SK-N-SH (cell line): ENCODE measurements at regions not wholly inside any gene's neighbourhood (a gene's known extent, or its start where the extent isn't known, plus 50 kb on each side); places are given as distances from the start of the nearest gene placed in this dataset.

Experiments used
- CTCF ChIA-PET: fragments of 300-600, 350-600 bp; formaldehyde crosslinking; extraction: SDS; loops from one replicate; lab custom pipeline; 2021; lab: Yijun Ruan, JAX
- POLR2A ChIA-PET: fragments of 350-600 bp; sonication (Branson Sonifier 250); formaldehyde crosslinking; extraction: SDS; loops from one replicate; lab custom pipeline; 2020; ENCODE audit warnings: antibody characterized with exemption, inconsistent platforms; lab: Yijun Ruan, JAX
- DNase-seq: peaks from one replicate; pipeline ENCODE4 v3.0.0; 2012
- H2AFZ ChIP-seq: fragments of 200-600 bp; sonication (generic); 2 replicates; pipeline ENCODE4 v1.8.1; 2016; ENCODE audit warnings: antibody characterized with exemption, mild to moderate bottlenecking, low read depth
- H3F3A ChIP-seq: fragments of 200-600 bp; sonication (generic); replicated peaks from 2 replicates; pipeline ENCODE3; 2016; ENCODE audit warnings: antibody characterized with exemption, mild to moderate bottlenecking; ENCODE audit not compliant: insufficient read depth
- H3K27ac ChIP-seq, 2 experiments: fragments of 200-500 bp in 1 of 2; fragments of 200-600 bp in 1 of 2; sonication (Bioruptor generic) in 1 of 2; sonication (generic), shearing (Covaris generic) in 1 of 2; 2 replicates each; pipeline versions ENCODE4 v1.5.1 to v1.6.1; 2014 to 2016; ENCODE audit warnings: low read depth in 2 of 2, inconsistent platforms in 1 of 2, low read length in 1 of 2, mild to moderate bottlenecking in 1 of 2, mixed read lengths in 1 of 2
- H3K27me3 ChIP-seq: fragments of 200-600 bp; sonication (generic), shearing (Covaris generic); 2 replicates; pipeline ENCODE4 v1.6.1; 2016; ENCODE audit warnings: mixed run types; ENCODE audit not compliant: insufficient read depth
- H3K36me3 ChIP-seq, 2 experiments: fragments of 200-500 bp in 1 of 2; fragments of 200-600 bp in 1 of 2; sonication (Bioruptor generic) in 1 of 2; sonication (generic) in 1 of 2; replicated peaks in 1 of 2; 2 replicates each; pipeline versions ENCODE3 to v1.5.1; 2014 to 2016; ENCODE audit warnings: low read length in 1 of 2, mild to moderate bottlenecking in 1 of 2; ENCODE audit not compliant: insufficient read depth in 2 of 2, control insufficient read depth in 1 of 2
- H3K4me1 ChIP-seq, 2 experiments: fragments of 200-500 bp in 1 of 2; fragments of 200-600 bp in 1 of 2; sonication (Bioruptor generic) in 1 of 2; sonication (generic), shearing (Covaris generic) in 1 of 2; 2 replicates each; pipeline versions ENCODE4 v1.5.1 to v1.6.1; 2014 to 2016; ENCODE audit warnings: low read depth in 1 of 2, low read length in 1 of 2, mixed run types in 1 of 2; ENCODE audit not compliant: insufficient read depth in 2 of 2, control insufficient read depth in 1 of 2
- H3K4me2 ChIP-seq: fragments of 200-600 bp; sonication (generic), shearing (Covaris generic); 2 replicates; pipeline ENCODE4 v1.6.1; 2017; ENCODE audit warnings: mixed run types
- H3K4me3 ChIP-seq, 2 experiments: fragments of 200-500 bp in 1 of 2; fragments of 200-600 bp in 1 of 2; sonication (Bioruptor generic) in 1 of 2; sonication (generic), shearing (Covaris generic) in 1 of 2; 2 replicates each; pipeline versions ENCODE4 v1.5.1 to v1.8.1; 2014 to 2016; ENCODE audit warnings: low read depth in 2 of 2, inconsistent platforms in 1 of 2, low read length in 1 of 2, mild to moderate bottlenecking in 1 of 2, mixed read lengths in 1 of 2, moderate library complexity in 1 of 2
- H3K79me2 ChIP-seq: fragments of 200-600 bp; sonication (generic); 2 replicates; pipeline ENCODE4 v1.8.1; 2017; ENCODE audit warnings: mild to moderate bottlenecking; ENCODE audit not compliant: insufficient read depth
- H3K9ac ChIP-seq: fragments of 200-600 bp; sonication (generic); 2 replicates; pipeline ENCODE4 v1.6.1; 2017; ENCODE audit warnings: mixed run types
- H3K9me2 ChIP-seq: fragments of 200-600 bp; sonication (generic); 2 replicates; pipeline ENCODE4 v1.6.1; 2017; ENCODE audit warnings: mixed run types
- H3K9me3 ChIP-seq: fragments of 200-600 bp; sonication (generic); 2 replicates; pipeline ENCODE4 v1.6.1; 2017; ENCODE audit warnings: mixed run types, mild to moderate bottlenecking, moderate library complexity
- H4K20me1 ChIP-seq: fragments of 200-600 bp; sonication (generic); 2 replicates; pipeline ENCODE4 v1.6.1; 2017; ENCODE audit warnings: mild to moderate bottlenecking, mixed run types; ENCODE audit not compliant: insufficient read depth
- ELF1 ChIP-seq: IDR thresholded peaks from 2 replicates; pipeline ENCODE4 v1.4.0; 2012
- EZH2phosphoT487 ChIP-seq: fragments of 200-600 bp; sonication (generic); IDR thresholded peaks from 2 replicates; pipeline ENCODE4 v1.6.1; 2017; ENCODE audit warnings: low read depth, mixed run types, mild to moderate bottlenecking, antibody characterized with exemption, moderate library complexity, borderline replicate concordance
- FOXJ3 ChIP-seq: sonication (generic); formaldehyde crosslinking; IDR thresholded peaks from 2 replicates; pipeline ENCODE4 v1.5.1; 2020; ENCODE audit warnings: mild to moderate bottlenecking, missing genetic modification reagents
- FOXM1 ChIP-seq: IDR thresholded peaks from 2 replicates; pipeline ENCODE4 v1.4.0; 2012; ENCODE audit warnings: low read depth, mild to moderate bottlenecking
- GABPA ChIP-seq: IDR thresholded peaks from 2 replicates; pipeline ENCODE4 v1.4.0; 2012; ENCODE audit warnings: low read depth, mild to moderate bottlenecking
- GATA2 ChIP-seq: sonication (generic); formaldehyde crosslinking; IDR thresholded peaks from 2 replicates; pipeline ENCODE4 v1.5.0; 2020; ENCODE audit warnings: mild to moderate bottlenecking, missing genetic modification reagents
- MXI1 ChIP-seq: IDR thresholded peaks from 2 replicates; pipeline ENCODE4 v1.6.1; 2012; ENCODE audit warnings: mild to moderate bottlenecking, low read depth, low read length, improper control_type of control experiment
- NFIC ChIP-seq: IDR thresholded peaks from 2 replicates; pipeline ENCODE4 v1.4.0; 2012; ENCODE audit warnings: borderline replicate concordance
- NRF1 ChIP-seq: IDR thresholded peaks from 2 replicates; pipeline ENCODE4 v1.6.1; 2012; ENCODE audit warnings: low read depth, mild to moderate bottlenecking, low read length
- POLR2AphosphoS5 ChIP-seq: IDR thresholded peaks from 2 replicates; pipeline ENCODE4 v1.6.1; 2012; ENCODE audit warnings: low read depth, low read length
- RAD21 ChIP-seq: IDR thresholded peaks from 2 replicates; pipeline ENCODE4 v1.6.1; 2012; ENCODE audit warnings: mild to moderate bottlenecking, low read length
- RCOR1 ChIP-seq: fragments of 150-350 bp; IDR thresholded peaks from 2 replicates; pipeline ENCODE4 v1.6.1; 2017; ENCODE audit warnings: antibody characterized with exemption, low read length
- RXRA ChIP-seq: IDR thresholded peaks from 2 replicates; pipeline ENCODE4 v1.4.0; 2012; ENCODE audit warnings: low read depth, mild to moderate bottlenecking, borderline replicate concordance
- SIN3A ChIP-seq: IDR thresholded peaks from 2 replicates; pipeline ENCODE4 v1.6.1; 2012; ENCODE audit warnings: low read depth, mild to moderate bottlenecking, low read length, moderate library complexity, borderline replicate concordance
- SMC3 ChIP-seq: IDR thresholded peaks from 2 replicates; pipeline ENCODE4 v1.6.1; 2012; ENCODE audit warnings: low read depth, low read length, improper control_type of control experiment
- TCF12 ChIP-seq: IDR thresholded peaks from 2 replicates; pipeline ENCODE4 v1.4.0; 2012
- TEAD4 ChIP-seq: IDR thresholded peaks from 2 replicates; pipeline ENCODE4 v1.4.0; 2012; ENCODE audit warnings: mild to moderate bottlenecking, borderline replicate concordance; ENCODE audit not compliant: insufficient read depth
- YY1 ChIP-seq: IDR thresholded peaks from 2 replicates; pipeline ENCODE4 v1.4.0; 2012; ENCODE audit warnings: low read depth, mild to moderate bottlenecking
- WGBS: methylation state at CpG from one replicate; pipeline ENCODE4 v1.1.6; 2017; ENCODE audit warnings: low lambda C conversion rate; 5-methylcytosine and 5-hydroxymethylcytosine counted together
- TF ChIP-seq, protein P1 (sequence below): fragments of 150-350 bp; IDR thresholded peaks from 2 replicates; pipeline ENCODE4 v1.6.1; 2017; ENCODE audit warnings: antibody characterized with exemption, low read length, low read depth, borderline replicate concordance
- TF ChIP-seq, protein P2 (sequence below): IDR thresholded peaks from 2 replicates; pipeline ENCODE4 v1.6.1; 2012; ENCODE audit warnings: mild to moderate bottlenecking, low read depth, low read length, moderate library complexity
- TF ChIP-seq, protein P3 (sequence below): IDR thresholded peaks from 2 replicates; pipeline ENCODE4 v1.4.0; 2012; ENCODE audit warnings: low read depth, borderline replicate concordance
- TF ChIP-seq, protein P4 (sequence below): fragments of 200-600 bp; sonication (generic); IDR thresholded peaks from 2 replicates; pipeline ENCODE4 v1.6.1; 2017; ENCODE audit warnings: antibody characterized with exemption, mild to moderate bottlenecking, moderate library complexity
- TF ChIP-seq, protein P5 (sequence below): fragments of 150-350 bp; IDR thresholded peaks from 2 replicates; pipeline ENCODE4 v1.6.1; 2016; ENCODE audit warnings: mild to moderate bottlenecking, low read depth, low read length

DNA sequence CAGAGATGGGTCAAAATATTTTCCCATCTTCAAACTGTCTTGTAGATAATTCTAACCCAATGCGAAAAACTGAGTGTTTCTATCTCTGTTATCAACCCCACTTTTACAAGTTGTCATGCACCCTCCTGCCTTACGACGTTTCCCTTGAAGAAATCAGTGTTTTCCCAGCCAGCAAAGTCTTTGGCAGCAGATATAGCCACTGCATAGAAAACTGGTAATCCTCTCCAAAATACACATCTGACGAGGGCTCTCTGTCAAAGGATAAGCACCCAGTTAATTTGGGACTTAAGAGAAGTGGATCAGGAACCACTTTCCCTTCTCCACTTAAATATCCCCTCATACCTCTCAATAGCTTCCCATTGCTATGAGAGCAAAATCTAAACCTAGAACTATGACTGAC, 351.9 kb upstream of the MIR17HG start:
- H3K4me3 ChIP-seq = no peak overlapping the region
- no peak overlapping the region for H3K9ac ChIP-seq

DNA sequence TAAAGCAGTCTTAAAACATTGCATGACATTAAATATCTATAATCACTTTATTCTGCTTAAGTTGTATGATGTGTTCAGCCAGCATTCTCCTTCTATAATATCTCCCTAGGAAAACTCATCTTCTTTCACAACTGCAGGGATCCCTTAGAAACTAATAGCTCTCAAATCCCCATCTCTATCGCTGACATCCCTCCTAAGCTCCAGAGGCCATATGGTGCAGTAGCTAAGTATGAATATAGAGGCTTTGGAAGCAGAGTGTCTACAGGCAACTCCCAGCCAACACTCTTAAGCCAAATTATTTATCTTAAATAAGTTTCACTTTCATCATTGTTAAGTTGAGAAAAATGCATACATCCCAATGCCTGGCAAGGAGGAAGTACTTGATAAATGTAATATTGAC, 349.5 kb upstream of the MIR17HG start:
- Histone ChIP-seq H3K79me2 (no peaks in the 10 kb centered on the region), H3K9me3 (no peaks in the 10 kb centered on the region), H3K27ac (no peak overlapping the region), H3K9me2 (no peaks in the 10 kb centered on the region), H3K4me2 (no peak overlapping the region), H4K20me1 (no peaks in the 10 kb centered on the region), H3K27me3 (no peaks in the 10 kb centered on the region), H3K36me3 (no peaks in the 10 kb centered on the region), H3F3A (no peaks in the 10 kb centered on the region), H3K4me3 (no peak overlapping the region), H3K4me1 (no peaks in the 10 kb centered on the region), H3K9ac (no peak overlapping the region), H2AFZ (no peak overlapping the region)
- ChIA-PET CTCF (no interaction called here), POLR2A (no interaction called here)
- WGBS = 53% methylated on average over 1 of the region's 1 CpG
- DNase-seq = no peak
- no peak for TF ChIP-seq RCOR1
- no peak for TF ChIP-seq SIN3A
- TF ChIP-seq SMC3 = no peak
- TF ChIP-seq, protein P1, sequence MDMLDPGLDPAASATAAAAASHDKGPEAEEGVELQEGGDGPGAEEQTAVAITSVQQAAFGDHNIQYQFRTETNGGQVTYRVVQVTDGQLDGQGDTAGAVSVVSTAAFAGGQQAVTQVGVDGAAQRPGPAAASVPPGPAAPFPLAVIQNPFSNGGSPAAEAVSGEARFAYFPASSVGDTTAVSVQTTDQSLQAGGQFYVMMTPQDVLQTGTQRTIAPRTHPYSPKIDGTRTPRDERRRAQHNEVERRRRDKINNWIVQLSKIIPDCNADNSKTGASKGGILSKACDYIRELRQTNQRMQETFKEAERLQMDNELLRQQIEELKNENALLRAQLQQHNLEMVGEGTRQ = no peak
- no peak for TF ChIP-seq POLR2AphosphoS5
- TF ChIP-seq, protein P2, sequence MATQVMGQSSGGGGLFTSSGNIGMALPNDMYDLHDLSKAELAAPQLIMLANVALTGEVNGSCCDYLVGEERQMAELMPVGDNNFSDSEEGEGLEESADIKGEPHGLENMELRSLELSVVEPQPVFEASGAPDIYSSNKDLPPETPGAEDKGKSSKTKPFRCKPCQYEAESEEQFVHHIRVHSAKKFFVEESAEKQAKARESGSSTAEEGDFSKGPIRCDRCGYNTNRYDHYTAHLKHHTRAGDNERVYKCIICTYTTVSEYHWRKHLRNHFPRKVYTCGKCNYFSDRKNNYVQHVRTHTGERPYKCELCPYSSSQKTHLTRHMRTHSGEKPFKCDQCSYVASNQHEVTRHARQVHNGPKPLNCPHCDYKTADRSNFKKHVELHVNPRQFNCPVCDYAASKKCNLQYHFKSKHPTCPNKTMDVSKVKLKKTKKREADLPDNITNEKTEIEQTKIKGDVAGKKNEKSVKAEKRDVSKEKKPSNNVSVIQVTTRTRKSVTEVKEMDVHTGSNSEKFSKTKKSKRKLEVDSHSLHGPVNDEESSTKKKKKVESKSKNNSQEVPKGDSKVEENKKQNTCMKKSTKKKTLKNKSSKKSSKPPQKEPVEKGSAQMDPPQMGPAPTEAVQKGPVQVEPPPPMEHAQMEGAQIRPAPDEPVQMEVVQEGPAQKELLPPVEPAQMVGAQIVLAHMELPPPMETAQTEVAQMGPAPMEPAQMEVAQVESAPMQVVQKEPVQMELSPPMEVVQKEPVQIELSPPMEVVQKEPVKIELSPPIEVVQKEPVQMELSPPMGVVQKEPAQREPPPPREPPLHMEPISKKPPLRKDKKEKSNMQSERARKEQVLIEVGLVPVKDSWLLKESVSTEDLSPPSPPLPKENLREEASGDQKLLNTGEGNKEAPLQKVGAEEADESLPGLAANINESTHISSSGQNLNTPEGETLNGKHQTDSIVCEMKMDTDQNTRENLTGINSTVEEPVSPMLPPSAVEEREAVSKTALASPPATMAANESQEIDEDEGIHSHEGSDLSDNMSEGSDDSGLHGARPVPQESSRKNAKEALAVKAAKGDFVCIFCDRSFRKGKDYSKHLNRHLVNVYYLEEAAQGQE = no peak
- no peak for TF ChIP-seq YY1
- TF ChIP-seq GABPA = no peak
- TF ChIP-seq GATA2 (CRISPR knock-in tag) = no peak
- TF ChIP-seq NRF1 = no peak
- TF ChIP-seq, protein P3, sequence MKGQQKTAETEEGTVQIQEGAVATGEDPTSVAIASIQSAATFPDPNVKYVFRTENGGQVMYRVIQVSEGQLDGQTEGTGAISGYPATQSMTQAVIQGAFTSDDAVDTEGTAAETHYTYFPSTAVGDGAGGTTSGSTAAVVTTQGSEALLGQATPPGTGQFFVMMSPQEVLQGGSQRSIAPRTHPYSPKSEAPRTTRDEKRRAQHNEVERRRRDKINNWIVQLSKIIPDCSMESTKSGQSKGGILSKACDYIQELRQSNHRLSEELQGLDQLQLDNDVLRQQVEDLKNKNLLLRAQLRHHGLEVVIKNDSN = no peak
- TF ChIP-seq, protein P4, sequence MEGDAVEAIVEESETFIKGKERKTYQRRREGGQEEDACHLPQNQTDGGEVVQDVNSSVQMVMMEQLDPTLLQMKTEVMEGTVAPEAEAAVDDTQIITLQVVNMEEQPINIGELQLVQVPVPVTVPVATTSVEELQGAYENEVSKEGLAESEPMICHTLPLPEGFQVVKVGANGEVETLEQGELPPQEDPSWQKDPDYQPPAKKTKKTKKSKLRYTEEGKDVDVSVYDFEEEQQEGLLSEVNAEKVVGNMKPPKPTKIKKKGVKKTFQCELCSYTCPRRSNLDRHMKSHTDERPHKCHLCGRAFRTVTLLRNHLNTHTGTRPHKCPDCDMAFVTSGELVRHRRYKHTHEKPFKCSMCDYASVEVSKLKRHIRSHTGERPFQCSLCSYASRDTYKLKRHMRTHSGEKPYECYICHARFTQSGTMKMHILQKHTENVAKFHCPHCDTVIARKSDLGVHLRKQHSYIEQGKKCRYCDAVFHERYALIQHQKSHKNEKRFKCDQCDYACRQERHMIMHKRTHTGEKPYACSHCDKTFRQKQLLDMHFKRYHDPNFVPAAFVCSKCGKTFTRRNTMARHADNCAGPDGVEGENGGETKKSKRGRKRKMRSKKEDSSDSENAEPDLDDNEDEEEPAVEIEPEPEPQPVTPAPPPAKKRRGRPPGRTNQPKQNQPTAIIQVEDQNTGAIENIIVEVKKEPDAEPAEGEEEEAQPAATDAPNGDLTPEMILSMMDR = no peak
- TF ChIP-seq RXRA = no peak

More for the DNA sequence above, 351.9 kb upstream of the MIR17HG start:
- H3K9me2 ChIP-seq = no peaks in the 10 kb centered on the region
- WGBS = 49% methylated on average over 4 of the region's 4 CpGs
- no peaks in the 10 kb centered on the region for H3F3A ChIP-seq
- no peak for TF ChIP-seq FOXJ3 (CRISPR knock-in tag)
- TF ChIP-seq GABPA = no peak
- TF ChIP-seq, protein P5, sequence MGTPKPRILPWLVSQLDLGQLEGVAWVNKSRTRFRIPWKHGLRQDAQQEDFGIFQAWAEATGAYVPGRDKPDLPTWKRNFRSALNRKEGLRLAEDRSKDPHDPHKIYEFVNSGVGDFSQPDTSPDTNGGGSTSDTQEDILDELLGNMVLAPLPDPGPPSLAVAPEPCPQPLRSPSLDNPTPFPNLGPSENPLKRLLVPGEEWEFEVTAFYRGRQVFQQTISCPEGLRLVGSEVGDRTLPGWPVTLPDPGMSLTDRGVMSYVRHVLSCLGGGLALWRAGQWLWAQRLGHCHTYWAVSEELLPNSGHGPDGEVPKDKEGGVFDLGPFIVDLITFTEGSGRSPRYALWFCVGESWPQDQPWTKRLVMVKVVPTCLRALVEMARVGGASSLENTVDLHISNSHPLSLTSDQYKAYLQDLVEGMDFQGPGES = no peak
- TF ChIP-seq EZH2phosphoT487 = no peak
- no peak for TF ChIP-seq TCF12
- TF ChIP-seq, protein P3 = no peak
- no peak for TF ChIP-seq NFIC
- TF ChIP-seq RAD21 = no peak
- no peak for TF ChIP-seq FOXM1
- TF ChIP-seq MXI1 = no peak
- TF ChIP-seq ELF1 = no peak
- no peak for TF ChIP-seq TEAD4
- TF ChIP-seq, all 33 proteins: peak for 0
- Histone ChIP-seq H3K4me1 (no peaks in the 10 kb centered on the region), H3K79me2 (no peaks in the 10 kb centered on the region), H3K27me3 (no peaks in the 10 kb centered on the region), H4K20me1 (no peaks in the 10 kb centered on the region), H3K36me3 (no peaks in the 10 kb centered on the region), H2AFZ (no peak overlapping the region), H3K4me2 (no peak overlapping the region), H3K9me3 (no peaks in the 10 kb centered on the region), H3K27ac (no peak overlapping the region)
- CTCF ChIA-PET = interaction anchor here (0.8 kb wide), 1 partner anchor 189 kb away, joined by 3 read pairs; no protein-coding TSS in a partner anchor
- no peak for DNase-seq
- POLR2A ChIA-PET = no interaction called here
